ENCODE measurements at regions not wholly inside any gene's neighbourhood (a gene's known extent, or its start where the extent isn't known, plus 50 kb on each side); places are given as distances from the start of the nearest gene placed in this dataset.

DNA sequence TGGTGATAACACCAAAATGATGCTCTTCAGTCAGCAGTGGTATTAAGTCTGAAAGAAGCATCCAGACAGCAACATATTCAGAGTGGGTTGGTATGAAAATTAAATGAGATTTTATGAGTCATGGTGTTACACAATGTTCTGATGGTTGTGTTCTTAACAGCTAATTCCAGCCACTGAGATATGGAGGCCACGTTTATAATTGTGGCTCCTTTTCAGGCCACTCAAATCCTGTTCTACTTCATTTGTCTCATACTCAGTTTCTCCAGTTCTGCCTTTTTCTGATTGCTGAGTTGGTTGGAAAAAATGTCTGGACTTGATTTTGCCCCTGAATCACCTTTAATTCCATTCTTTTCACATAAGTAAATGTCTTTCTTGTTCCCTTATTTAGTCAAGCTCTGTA is 162.7 kb upstream of the COL3A1 start:
- Histone ChIP-seq H3K4me1 (ENCODE audit: control insufficient read depth, insufficient read depth, low read length, poor library complexity, severe bottlenecking) (no peaks in the 10 kb centered on the region), H3K27ac (ENCODE audit: low read depth, low read length, severe bottlenecking) (no peak overlapping the region), H3K9me3 (ENCODE audit: control insufficient read depth, low read length) (no peaks in the 10 kb centered on the region), H3K4me3 (ENCODE audit: extremely low read depth, insufficient read depth, low read length, poor library complexity, severe bottlenecking) (no peak overlapping the region), H3K36me3 (ENCODE audit: control insufficient read depth, insufficient read depth, low read length) (no peaks in the 10 kb centered on the region)
- no CpG with 5 or more reads among the region's 1 CpG for WGBS, 2 experiments (ENCODE audit: insufficient coverage in 2 of 2)

DNA sequence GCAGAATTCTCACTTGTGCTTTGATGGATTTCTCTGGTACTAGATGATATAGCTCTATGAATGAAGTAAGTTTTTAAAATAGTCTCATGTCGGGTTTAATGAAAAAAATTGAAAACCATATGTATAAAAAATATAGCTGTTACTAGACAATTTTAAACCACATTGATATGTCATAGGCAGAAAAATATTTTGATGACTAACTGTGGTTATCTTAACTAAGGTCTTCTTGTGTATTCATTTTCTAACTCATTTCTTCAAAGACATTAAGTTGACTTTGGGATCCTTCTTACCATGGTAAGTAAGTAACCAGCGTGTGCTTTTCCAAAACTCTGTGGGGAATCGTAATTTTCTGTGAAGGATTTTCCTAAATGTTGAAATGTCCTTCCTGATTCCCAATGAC is 160.9 kb upstream of the COL3A1 start:
- no peak overlapping the region for H3K27ac ChIP-seq (ENCODE audit: low read depth, low read length, severe bottlenecking)
- WGBS, 2 experiments (ENCODE audit: insufficient coverage in 2 of 2): 100% methylated on average over 1 of the region's 3 CpGs; no CpG with 5 or more reads in 1 of the 2 experiments

DNA sequence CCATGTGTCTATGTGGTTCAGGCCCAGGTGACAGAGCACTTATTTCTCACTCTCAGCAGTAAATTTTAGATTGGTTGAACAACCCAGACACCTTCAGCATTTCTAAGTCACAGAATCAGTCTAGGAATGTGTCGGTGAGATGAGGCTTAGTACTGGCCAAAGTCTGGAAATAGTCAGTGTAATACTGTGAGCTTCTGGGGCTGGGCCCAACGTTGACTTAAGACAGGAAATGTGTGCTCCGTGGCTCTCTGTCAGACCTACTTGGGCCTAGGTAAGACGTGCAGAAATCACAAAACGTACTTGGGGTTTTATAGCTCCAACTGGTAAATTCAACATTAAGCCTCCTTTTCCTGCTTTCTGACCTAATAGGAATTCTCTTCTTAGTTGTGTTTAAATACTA is 160.3 kb upstream of the COL3A1 start:
- H3K36me3 ChIP-seq (ENCODE audit: control insufficient read depth, insufficient read depth, low read length): no peaks in the 10 kb centered on the region
- no peak overlapping the region for H3K27ac ChIP-seq (ENCODE audit: low read depth, low read length, severe bottlenecking)
- WGBS, 2 experiments (ENCODE audit: insufficient coverage in 2 of 2): 96% methylated on average over 3 of the region's 5 CpGs; no CpG with 5 or more reads in 1 of the 2 experiments
- H3K9me3 ChIP-seq (ENCODE audit: control insufficient read depth, low read length): no peaks in the 10 kb centered on the region
- no peak overlapping the region for H3K4me3 ChIP-seq (ENCODE audit: extremely low read depth, insufficient read depth, low read length, poor library complexity, severe bottlenecking)
- H3K4me1 ChIP-seq (ENCODE audit: control insufficient read depth, insufficient read depth, low read length, poor library complexity, severe bottlenecking): peaks cover under 1% of the 10 kb centered on the region

More for the DNA sequence above, 160.9 kb upstream of the COL3A1 start:
- no peak overlapping the region for H3K4me3 ChIP-seq (ENCODE audit: extremely low read depth, insufficient read depth, low read length, poor library complexity, severe bottlenecking)
- H3K4me1 ChIP-seq (ENCODE audit: control insufficient read depth, insufficient read depth, low read length, poor library complexity, severe bottlenecking): no peaks in the 10 kb centered on the region
- no peaks in the 10 kb centered on the region for H3K36me3 ChIP-seq (ENCODE audit: control insufficient read depth, insufficient read depth, low read length)
- no peaks in the 10 kb centered on the region for H3K9me3 ChIP-seq (ENCODE audit: control insufficient read depth, low read length)

DNA sequence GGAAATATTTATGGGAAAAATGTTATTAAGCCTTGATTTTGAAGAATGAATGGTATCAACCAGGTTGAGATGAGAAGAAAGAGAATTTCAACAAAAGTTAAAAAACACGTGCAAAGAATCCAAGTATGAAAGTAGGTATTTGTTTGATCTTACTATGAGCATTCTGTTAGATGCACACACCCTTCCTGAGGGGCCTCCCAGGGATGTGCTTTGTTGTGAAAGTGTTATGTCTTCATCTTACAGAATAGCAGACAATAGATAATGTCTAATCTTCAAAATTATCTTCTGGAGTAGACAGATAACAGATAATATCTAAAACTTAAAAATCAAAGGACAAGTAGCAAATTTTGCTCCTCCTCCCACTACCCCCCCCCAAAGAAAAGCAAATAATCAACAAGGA is 155.2 kb upstream of the COL3A1 start:
- WGBS, 2 experiments (ENCODE audit: insufficient coverage in 2 of 2): 88% methylated on average over 1 of the region's 1 CpG; no CpG with 5 or more reads in 1 of the 2 experiments
- H3K4me3 ChIP-seq (ENCODE audit: extremely low read depth, insufficient read depth, low read length, poor library complexity, severe bottlenecking): no peak overlapping the region
- H3K27ac ChIP-seq (ENCODE audit: low read depth, low read length, severe bottlenecking): no peak overlapping the region
- peaks cover 9% of the 10 kb centered on the region for H3K4me1 ChIP-seq (ENCODE audit: control insufficient read depth, insufficient read depth, low read length, poor library complexity, severe bottlenecking)
- no peaks in the 10 kb centered on the region for H3K36me3 ChIP-seq (ENCODE audit: control insufficient read depth, insufficient read depth, low read length)
- H3K9me3 ChIP-seq (ENCODE audit: control insufficient read depth, low read length): no peaks in the 10 kb centered on the region

DNA sequence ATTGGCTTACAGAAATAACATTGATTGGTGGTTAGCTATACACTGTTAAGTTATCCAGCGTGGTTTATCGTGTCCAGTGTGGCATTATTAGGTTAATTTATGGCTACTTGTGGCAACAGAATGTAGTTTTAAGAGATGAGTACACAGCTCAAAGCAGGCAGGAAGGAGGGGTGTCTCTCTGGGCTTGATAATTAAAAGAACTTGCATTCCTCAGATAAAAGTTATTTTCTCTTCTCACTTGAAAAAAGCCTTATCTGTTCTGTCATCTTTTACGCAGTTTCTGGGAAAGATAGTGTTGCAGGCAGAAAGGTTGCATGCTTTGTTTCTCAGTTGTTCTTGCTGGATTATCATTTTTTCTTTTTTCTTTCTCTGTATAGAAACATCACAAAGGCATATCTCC is 154.4 kb upstream of the COL3A1 start:
- Histone ChIP-seq H3K36me3 (ENCODE audit: control insufficient read depth, insufficient read depth, low read length) (no peaks in the 10 kb centered on the region), H3K9me3 (ENCODE audit: control insufficient read depth, low read length) (no peaks in the 10 kb centered on the region), H3K4me3 (ENCODE audit: extremely low read depth, insufficient read depth, low read length, poor library complexity, severe bottlenecking) (no peak overlapping the region), H3K27ac (ENCODE audit: low read depth, low read length, severe bottlenecking) (peak overlapping the region; percentile 68), H3K4me1 (ENCODE audit: control insufficient read depth, insufficient read depth, low read length, poor library complexity, severe bottlenecking) (peaks cover 9% of the 10 kb centered on the region)
- 83 to 90% methylated on average over 2 of the region's 3 CpGs for WGBS, 2 experiments (ENCODE audit: insufficient coverage in 2 of 2)

DNA sequence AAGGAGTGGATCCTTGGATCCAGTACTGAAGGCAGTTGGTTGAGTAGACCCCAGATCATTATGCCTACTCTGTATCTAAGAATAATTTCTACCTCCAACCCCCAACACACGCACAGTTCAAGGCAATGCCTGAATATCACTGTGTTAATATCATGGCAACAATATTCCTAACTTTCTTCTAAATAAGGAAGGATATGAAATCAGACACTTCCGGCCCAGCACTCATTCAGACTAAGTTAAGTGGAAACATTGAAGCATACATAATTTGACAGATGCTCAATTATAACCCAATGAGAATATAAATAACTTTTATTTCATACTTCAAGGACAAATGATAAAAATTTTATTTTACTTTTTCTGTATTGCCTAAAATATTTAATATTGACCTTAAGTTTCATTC is 153.6 kb upstream of the COL3A1 start:
- no peaks in the 10 kb centered on the region for H3K36me3 ChIP-seq (ENCODE audit: control insufficient read depth, insufficient read depth, low read length)
- H3K4me1 ChIP-seq (ENCODE audit: control insufficient read depth, insufficient read depth, low read length, poor library complexity, severe bottlenecking): peaks cover 9% of the 10 kb centered on the region
- H3K27ac ChIP-seq (ENCODE audit: low read depth, low read length, severe bottlenecking): peak overlapping the region; percentile 68
- no CpG with 5 or more reads among the region's 2 CpGs for WGBS, 2 experiments (ENCODE audit: insufficient coverage in 2 of 2)
- H3K9me3 ChIP-seq (ENCODE audit: control insufficient read depth, low read length): no peaks in the 10 kb centered on the region
- no peak overlapping the region for H3K4me3 ChIP-seq (ENCODE audit: extremely low read depth, insufficient read depth, low read length, poor library complexity, severe bottlenecking)

DNA sequence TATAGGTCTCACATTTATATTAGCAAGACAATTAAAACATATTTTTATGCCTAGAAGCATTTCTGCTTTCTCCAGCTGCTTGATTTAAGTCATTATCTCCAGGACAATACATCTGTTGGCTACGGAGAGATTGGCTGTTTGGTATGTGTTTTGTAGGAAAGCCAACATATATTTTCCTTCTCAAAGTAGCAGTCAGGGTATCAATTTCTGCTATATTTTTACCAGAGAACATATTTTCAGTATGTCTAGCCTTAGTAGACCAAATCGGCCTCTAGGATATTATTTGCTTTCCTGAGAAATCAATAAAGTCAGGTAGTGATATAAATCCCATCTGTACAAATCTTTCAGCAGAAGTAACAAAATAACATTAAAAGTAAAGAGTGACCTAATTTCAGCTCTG is 150.0 kb upstream of the COL3A1 start:
- no peak overlapping the region for H3K4me3 ChIP-seq (ENCODE audit: extremely low read depth, insufficient read depth, low read length, poor library complexity, severe bottlenecking)
- H3K27ac ChIP-seq (ENCODE audit: low read depth, low read length, severe bottlenecking): no peak overlapping the region
- no CpG with 5 or more reads among the region's 2 CpGs for WGBS, 2 experiments (ENCODE audit: insufficient coverage in 2 of 2)
- peaks cover 6% of the 10 kb centered on the region for H3K4me1 ChIP-seq (ENCODE audit: control insufficient read depth, insufficient read depth, low read length, poor library complexity, severe bottlenecking)
- H3K9me3 ChIP-seq (ENCODE audit: control insufficient read depth, low read length): no peaks in the 10 kb centered on the region
- no peaks in the 10 kb centered on the region for H3K36me3 ChIP-seq (ENCODE audit: control insufficient read depth, insufficient read depth, low read length)

DNA sequence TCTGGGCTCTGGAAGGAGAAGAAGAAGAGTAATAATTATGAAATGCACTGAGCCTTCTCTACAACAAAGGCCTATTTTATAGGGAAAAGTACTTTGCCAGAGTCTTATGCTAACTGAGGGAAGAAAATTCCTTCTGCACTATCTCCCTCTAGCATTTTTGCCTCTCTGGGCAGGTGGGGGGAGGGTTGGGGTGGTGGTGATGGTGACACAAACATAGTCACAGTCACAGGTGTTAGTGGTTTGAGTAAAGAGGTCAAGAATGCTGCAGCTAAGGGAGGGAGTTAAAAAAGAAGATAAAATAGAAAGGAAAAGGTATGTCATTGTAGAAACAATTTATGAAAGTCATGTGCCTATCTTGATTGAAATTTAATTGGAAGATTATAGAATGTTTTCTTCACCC is 140.8 kb upstream of the COL3A1 start:
- no peak overlapping the region for H3K4me3 ChIP-seq (ENCODE audit: extremely low read depth, insufficient read depth, low read length, poor library complexity, severe bottlenecking)
- H3K36me3 ChIP-seq (ENCODE audit: control insufficient read depth, insufficient read depth, low read length): no peaks in the 10 kb centered on the region
- H3K9me3 ChIP-seq (ENCODE audit: control insufficient read depth, low read length): peaks cover 19% of the 10 kb centered on the region
- no peak overlapping the region for H3K27ac ChIP-seq (ENCODE audit: low read depth, low read length, severe bottlenecking)
- no peaks in the 10 kb centered on the region for H3K4me1 ChIP-seq (ENCODE audit: control insufficient read depth, insufficient read depth, low read length, poor library complexity, severe bottlenecking)

DNA sequence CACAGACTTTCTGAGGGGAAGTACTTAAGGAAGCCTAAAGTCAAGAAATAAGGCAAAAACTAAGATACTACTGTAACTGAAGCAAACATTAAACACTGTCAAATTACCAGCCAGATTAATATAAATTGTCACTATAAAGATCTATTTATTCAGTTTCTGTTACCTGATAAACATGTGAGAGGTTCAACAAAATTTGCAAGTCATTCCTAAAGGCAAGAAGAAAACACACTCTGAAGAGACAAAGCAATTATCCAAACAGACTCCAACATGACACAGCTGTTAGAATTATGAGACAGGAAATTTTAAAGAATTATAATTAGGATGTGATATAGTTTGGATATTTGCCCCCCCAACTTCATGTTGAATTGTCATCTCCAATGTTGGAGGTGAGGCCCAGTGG is 140.4 kb upstream of the COL3A1 start:
- Histone ChIP-seq H3K27ac (ENCODE audit: low read depth, low read length, severe bottlenecking) (no peak overlapping the region), H3K4me3 (ENCODE audit: extremely low read depth, insufficient read depth, low read length, poor library complexity, severe bottlenecking) (no peak overlapping the region), H3K4me1 (ENCODE audit: control insufficient read depth, insufficient read depth, low read length, poor library complexity, severe bottlenecking) (no peaks in the 10 kb centered on the region), H3K9me3 (ENCODE audit: control insufficient read depth, low read length) (peaks cover 19% of the 10 kb centered on the region), H3K36me3 (ENCODE audit: control insufficient read depth, insufficient read depth, low read length) (no peaks in the 10 kb centered on the region)

DNA sequence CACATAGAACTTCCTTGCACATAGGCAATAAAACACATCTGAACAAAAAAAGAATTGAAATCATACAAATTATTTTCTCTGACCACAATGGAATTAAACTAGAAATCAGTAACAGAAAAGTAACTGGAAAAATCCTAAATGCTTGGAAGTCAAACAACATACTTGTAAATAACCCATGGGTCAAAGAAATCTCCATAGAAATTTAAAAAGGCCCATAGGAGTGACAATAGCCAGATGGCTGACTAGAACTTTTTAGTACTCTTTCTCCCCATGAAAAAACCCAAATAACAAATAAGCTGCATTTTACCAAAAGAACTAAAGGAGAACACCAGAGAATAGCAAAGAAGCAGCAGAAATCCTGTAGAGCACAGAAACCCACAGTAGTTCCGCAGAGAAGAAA is 139.2 kb upstream of the COL3A1 start:
- no peaks in the 10 kb centered on the region for H3K36me3 ChIP-seq (ENCODE audit: control insufficient read depth, insufficient read depth, low read length)
- H3K27ac ChIP-seq (ENCODE audit: low read depth, low read length, severe bottlenecking): no peak overlapping the region
- peaks cover 11% of the 10 kb centered on the region for H3K9me3 ChIP-seq (ENCODE audit: control insufficient read depth, low read length)
- H3K4me3 ChIP-seq (ENCODE audit: extremely low read depth, insufficient read depth, low read length, poor library complexity, severe bottlenecking): no peak overlapping the region
- no CpG with 5 or more reads among the region's 1 CpG for WGBS, 2 experiments (ENCODE audit: insufficient coverage in 2 of 2)
- H3K4me1 ChIP-seq (ENCODE audit: control insufficient read depth, insufficient read depth, low read length, poor library complexity, severe bottlenecking): no peaks in the 10 kb centered on the region

DNA sequence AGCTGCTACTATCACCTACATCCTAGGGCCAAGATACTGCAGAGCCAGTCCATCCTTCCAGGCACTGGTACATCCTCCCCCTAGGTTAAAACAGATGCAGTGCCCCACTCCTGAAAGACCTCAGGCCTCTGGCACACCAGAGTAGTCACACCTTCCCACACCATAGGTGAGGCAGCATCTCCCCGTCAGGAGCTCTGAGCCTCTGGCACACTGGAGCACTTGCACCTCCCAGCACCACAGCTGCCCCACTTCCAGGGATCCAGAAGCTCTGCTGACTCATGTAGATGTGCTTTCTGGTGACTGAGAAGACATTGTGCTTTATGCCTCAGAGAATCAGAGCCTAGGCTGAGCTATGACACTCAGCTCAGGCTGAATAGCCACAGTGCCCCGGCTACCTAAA is 138.4 kb upstream of the COL3A1 start:
- H3K36me3 ChIP-seq (ENCODE audit: control insufficient read depth, insufficient read depth, low read length): no peaks in the 10 kb centered on the region
- H3K9me3 ChIP-seq (ENCODE audit: control insufficient read depth, low read length): peaks cover 3% of the 10 kb centered on the region
- WGBS, 2 experiments (ENCODE audit: insufficient coverage in 2 of 2): 100% methylated on average over 1 to 2 of the region's 2 CpGs

DNA sequence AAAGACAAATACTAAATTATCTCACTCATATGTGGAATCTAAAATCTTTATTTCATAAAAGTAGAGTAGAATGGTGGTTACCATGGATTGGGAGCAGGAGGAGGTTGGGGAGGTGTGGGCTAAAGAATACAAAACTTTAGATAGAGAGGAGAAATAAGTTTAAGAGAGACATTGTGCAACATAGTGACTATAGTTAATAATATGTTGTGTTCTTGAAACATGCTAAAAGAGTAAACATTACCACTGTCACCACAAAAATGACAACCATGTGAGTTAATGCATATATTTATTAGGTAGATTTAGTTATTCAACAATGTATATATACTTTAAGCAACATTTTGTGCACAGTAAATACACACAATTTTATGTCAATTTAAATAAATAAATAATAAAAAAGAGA is 128.5 kb upstream of the COL3A1 start:
- no peaks in the 10 kb centered on the region for H3K4me1 ChIP-seq (ENCODE audit: control insufficient read depth, insufficient read depth, low read length, poor library complexity, severe bottlenecking)
- no peak overlapping the region for H3K27ac ChIP-seq (ENCODE audit: low read depth, low read length, severe bottlenecking)
- no peak overlapping the region for H3K4me3 ChIP-seq (ENCODE audit: extremely low read depth, insufficient read depth, low read length, poor library complexity, severe bottlenecking)
- H3K9me3 ChIP-seq (ENCODE audit: control insufficient read depth, low read length): no peaks in the 10 kb centered on the region
- H3K36me3 ChIP-seq (ENCODE audit: control insufficient read depth, insufficient read depth, low read length): no peaks in the 10 kb centered on the region

More for the DNA sequence above, 138.4 kb upstream of the COL3A1 start:
- H3K27ac ChIP-seq (ENCODE audit: low read depth, low read length, severe bottlenecking): no peak overlapping the region
- no peaks in the 10 kb centered on the region for H3K4me1 ChIP-seq (ENCODE audit: control insufficient read depth, insufficient read depth, low read length, poor library complexity, severe bottlenecking)
- no peak overlapping the region for H3K4me3 ChIP-seq (ENCODE audit: extremely low read depth, insufficient read depth, low read length, poor library complexity, severe bottlenecking)
